H1 (cell line): ENCODE measurements at regions not wholly inside any gene's neighbourhood (a gene's known extent, or its start where the extent isn't known, plus 50 kb on each side); places are given as distances from the start of the nearest gene placed in this dataset.

ENCODE experiments used
- CBX5 ChIP-seq: fragments of 300-800, 300-1000 bp; sonication (generic); IDR thresholded peaks from 2 replicates; pipeline ENCODE4 v1.7.1; 2016; ENCODE audit warnings: antibody characterized with exemption, low read length, low read depth
- YY1 ChIP-seq: IDR thresholded peaks from 2 replicates; pipeline ENCODE4 v1.6.1; 2011; ENCODE audit warnings: low read depth, mild to moderate bottlenecking, low read length
- TF ChIP-seq, protein P1 (sequence below), 3 experiments: IDR thresholded peaks; 1 replicate in 2 of 3; 2 replicates in 1 of 3; pipeline versions ENCODE4 v1.5.1 to v1.6.1; 2011; ENCODE audit warnings: low read length in 3 of 3, mild to moderate bottlenecking in 3 of 3, inconsistent platforms in 2 of 3, low read depth in 1 of 3, moderate library complexity in 1 of 3; ENCODE audit not compliant: insufficient read depth in 1 of 3; ENCODE audit errors: control extremely low read depth in 1 of 3
- TF ChIP-seq, protein P2 (sequence below): IDR thresholded peaks from 2 replicates; pipeline ENCODE4 v1.6.1; 2011; ENCODE audit warnings: low read length, improper control_type of control experiment

DNA sequence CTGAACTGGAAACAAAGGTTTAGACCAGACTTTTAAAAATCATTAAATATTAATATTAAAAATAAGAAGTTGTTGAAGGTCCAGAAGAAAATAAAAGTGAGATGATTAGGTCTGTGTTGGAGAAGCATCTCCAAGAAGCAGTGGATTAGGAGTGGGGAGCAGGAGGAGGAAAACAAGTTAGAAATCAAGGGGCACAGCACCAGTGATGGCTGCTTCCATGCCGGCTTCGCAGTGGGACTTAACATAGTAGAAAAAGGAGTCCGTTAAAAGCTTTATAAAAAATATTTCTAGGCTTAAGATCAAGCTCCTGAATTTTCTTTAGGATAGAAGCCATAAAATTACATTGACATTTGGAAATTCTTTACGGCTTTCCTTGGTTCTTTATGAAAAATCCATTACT is 95.8 kb downstream of the CDC14C start:
- TF ChIP-seq YY1 (no peak), CBX5 (no peak)
- TF ChIP-seq, protein P1, sequence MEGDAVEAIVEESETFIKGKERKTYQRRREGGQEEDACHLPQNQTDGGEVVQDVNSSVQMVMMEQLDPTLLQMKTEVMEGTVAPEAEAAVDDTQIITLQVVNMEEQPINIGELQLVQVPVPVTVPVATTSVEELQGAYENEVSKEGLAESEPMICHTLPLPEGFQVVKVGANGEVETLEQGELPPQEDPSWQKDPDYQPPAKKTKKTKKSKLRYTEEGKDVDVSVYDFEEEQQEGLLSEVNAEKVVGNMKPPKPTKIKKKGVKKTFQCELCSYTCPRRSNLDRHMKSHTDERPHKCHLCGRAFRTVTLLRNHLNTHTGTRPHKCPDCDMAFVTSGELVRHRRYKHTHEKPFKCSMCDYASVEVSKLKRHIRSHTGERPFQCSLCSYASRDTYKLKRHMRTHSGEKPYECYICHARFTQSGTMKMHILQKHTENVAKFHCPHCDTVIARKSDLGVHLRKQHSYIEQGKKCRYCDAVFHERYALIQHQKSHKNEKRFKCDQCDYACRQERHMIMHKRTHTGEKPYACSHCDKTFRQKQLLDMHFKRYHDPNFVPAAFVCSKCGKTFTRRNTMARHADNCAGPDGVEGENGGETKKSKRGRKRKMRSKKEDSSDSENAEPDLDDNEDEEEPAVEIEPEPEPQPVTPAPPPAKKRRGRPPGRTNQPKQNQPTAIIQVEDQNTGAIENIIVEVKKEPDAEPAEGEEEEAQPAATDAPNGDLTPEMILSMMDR (IDR thresholded peaks at IDR 0.05; ENCODE audit: control extremely low read depth in 1 of 3, insufficient read depth in 1 of 3, low read depth in 1 of 3, low read length in 3 of 3): no peak
- TF ChIP-seq, protein P2, sequence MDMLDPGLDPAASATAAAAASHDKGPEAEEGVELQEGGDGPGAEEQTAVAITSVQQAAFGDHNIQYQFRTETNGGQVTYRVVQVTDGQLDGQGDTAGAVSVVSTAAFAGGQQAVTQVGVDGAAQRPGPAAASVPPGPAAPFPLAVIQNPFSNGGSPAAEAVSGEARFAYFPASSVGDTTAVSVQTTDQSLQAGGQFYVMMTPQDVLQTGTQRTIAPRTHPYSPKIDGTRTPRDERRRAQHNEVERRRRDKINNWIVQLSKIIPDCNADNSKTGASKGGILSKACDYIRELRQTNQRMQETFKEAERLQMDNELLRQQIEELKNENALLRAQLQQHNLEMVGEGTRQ: no peak
